ENCODE measurements at regions not wholly inside any gene's neighbourhood (a gene's known extent, or its start where the extent isn't known, plus 50 kb on each side); places are given as distances from the start of the nearest gene placed in this dataset.
"Not testable (repeated sequence)": the region's sequence is repeated elsewhere in the genome, so short reads cannot be mapped to it uniquely, and the experiment has no call there.

DNA sequence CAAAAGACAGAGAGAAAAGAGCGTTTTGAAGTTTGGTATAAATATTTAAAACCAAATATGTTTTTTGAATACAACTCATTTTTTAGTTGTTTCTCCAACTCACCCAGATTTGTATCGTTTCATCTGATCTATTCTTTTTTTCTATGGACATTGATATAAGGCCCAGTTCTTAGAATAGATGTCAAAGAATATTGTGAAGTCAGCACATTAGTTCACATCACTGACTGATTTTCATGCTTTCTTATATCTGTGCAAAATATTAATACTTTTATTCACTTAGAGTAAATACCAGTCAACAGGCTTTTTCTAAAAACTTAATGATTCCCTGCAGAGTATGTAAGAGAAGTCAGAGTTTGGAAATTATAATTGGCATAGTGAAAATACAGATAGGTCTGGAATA, 254.4 kb upstream of the PTPRD start:
- Mint-ChIP-seq H3K27me3 (ENCODE audit: low read depth) (no peaks in the 10 kb centered on the region), H3K27ac (no peak overlapping the region), H3K4me1 (ENCODE audit: low read depth) (no peaks in the 10 kb centered on the region), H3K4me3 (no peak overlapping the region), H3K9me3 (peaks cover 43% of the 10 kb centered on the region), H3K36me3 (ENCODE audit: low read depth) (no peaks in the 10 kb centered on the region)
- DNase-seq (ENCODE audit: low spot score) = no peak

- Mint-ChIP-seq H3K4me1 (ENCODE audit: low read depth) (no peaks in the 10 kb centered on the region), H3K4me3 (no peak overlapping the region), H3K9me3 (peaks cover 41% of the 10 kb centered on the region), H3K27me3 (ENCODE audit: low read depth) (no peaks in the 10 kb centered on the region), H3K36me3 (ENCODE audit: low read depth) (no peaks in the 10 kb centered on the region), H3K27ac (no peak overlapping the region)
- no peak for DNase-seq (ENCODE audit: low spot score)
Observed at GRCh38 chr9:10869687-10870086, 256.9 kb upstream of the PTPRD start.

- no peaks in the 10 kb centered on the region for H3K36me3 Mint-ChIP-seq (ENCODE audit: low read depth)
- H3K4me1 Mint-ChIP-seq (ENCODE audit: low read depth) = no peaks in the 10 kb centered on the region
- no peaks in the 10 kb centered on the region for H3K27me3 Mint-ChIP-seq (ENCODE audit: low read depth)
- H3K27ac Mint-ChIP-seq = no peak overlapping the region
- H3K9me3 Mint-ChIP-seq = peaks cover 40% of the 10 kb centered on the region
- DNase-seq (ENCODE audit: low spot score) = no peak
- no peak overlapping the region for H3K4me3 Mint-ChIP-seq
Observed at GRCh38 chr9:10873999-10874398, 261.2 kb upstream of the PTPRD start.

- DNase-seq (ENCODE audit: low spot score) = no peak
- Mint-ChIP-seq H3K36me3 (ENCODE audit: low read depth) (no peaks in the 10 kb centered on the region), H3K4me1 (ENCODE audit: low read depth) (no peaks in the 10 kb centered on the region), H3K4me3 (no peak overlapping the region), H3K27ac (no peak overlapping the region), H3K27me3 (ENCODE audit: low read depth) (no peaks in the 10 kb centered on the region), H3K9me3 (peaks cover 41% of the 10 kb centered on the region)
Observed at GRCh38 chr9:10875752-10876151, 262.9 kb upstream of the PTPRD start.

DNA sequence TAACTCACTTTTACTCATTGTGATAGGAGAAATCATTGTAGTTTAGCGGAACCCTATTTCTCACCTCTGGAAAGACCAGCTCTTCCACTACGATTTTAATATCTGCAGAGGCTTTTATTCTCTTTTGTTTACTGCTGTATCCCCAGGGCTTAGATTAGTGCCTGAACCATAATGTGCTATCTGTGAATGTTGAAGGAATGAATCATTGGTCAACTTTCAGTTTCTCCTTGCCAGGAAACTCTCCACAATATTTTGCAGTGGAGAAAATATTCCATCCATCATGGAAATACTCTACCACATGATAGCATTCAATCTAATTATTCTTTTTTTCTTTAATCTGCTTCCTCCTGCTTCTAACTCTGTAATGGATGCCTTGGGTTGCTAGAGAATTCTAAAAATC, 263.5 kb upstream of the PTPRD start:
- H3K4me1 Mint-ChIP-seq (ENCODE audit: low read depth) = no peaks in the 10 kb centered on the region
- no peak overlapping the region for H3K4me3 Mint-ChIP-seq
- H3K9me3 Mint-ChIP-seq = peaks cover 40% of the 10 kb centered on the region
- H3K36me3 Mint-ChIP-seq (ENCODE audit: low read depth) = no peaks in the 10 kb centered on the region
- H3K27ac Mint-ChIP-seq = no peak overlapping the region
- H3K27me3 Mint-ChIP-seq (ENCODE audit: low read depth) = no peaks in the 10 kb centered on the region
- no peak for DNase-seq (ENCODE audit: low spot score)

- H3K4me1 Mint-ChIP-seq (ENCODE audit: low read depth); H3K27ac Mint-ChIP-seq; DNase-seq (ENCODE audit: low spot score); H3K27me3 Mint-ChIP-seq (ENCODE audit: low read depth); H3K36me3 Mint-ChIP-seq (ENCODE audit: low read depth); H3K4me3 Mint-ChIP-seq: not testable (repeated sequence)
- peaks cover 34% of the 10 kb centered on the region for H3K9me3 Mint-ChIP-seq
Observed at GRCh38 chr9:10890266-10890665, 277.5 kb upstream of the PTPRD start.

DNA sequence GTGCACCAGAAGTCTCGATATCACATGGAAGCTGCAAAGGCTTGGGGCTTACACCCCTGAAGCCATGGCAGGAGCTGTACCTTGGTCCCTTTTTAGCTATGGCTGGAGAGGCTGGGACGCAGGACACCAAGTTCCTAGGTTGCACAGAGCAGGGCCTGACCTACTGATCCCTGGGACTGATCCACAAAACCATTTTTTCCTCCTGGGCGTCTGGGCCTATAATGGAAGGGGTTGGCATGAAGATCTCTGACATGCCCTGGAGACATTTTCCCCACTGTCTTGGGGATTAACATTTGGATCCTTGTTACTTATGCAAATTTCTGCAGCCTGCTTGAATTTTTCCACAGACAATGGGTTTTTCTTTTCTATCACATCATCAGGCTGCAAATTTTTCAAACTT, 286.7 kb upstream of the PTPRD start:
- Mint-ChIP-seq H3K27ac (no peak overlapping the region), H3K36me3 (ENCODE audit: low read depth) (no peaks in the 10 kb centered on the region), H3K4me1 (ENCODE audit: low read depth) (no peaks in the 10 kb centered on the region), H3K27me3 (ENCODE audit: low read depth) (no peaks in the 10 kb centered on the region), H3K9me3 (peaks cover 36% of the 10 kb centered on the region), H3K4me3 (no peak overlapping the region)
- DNase-seq (ENCODE audit: low spot score) = no peak

- no peak for DNase-seq (ENCODE audit: low spot score)
- H3K27ac Mint-ChIP-seq = no peak overlapping the region
- no peaks in the 10 kb centered on the region for H3K36me3 Mint-ChIP-seq (ENCODE audit: low read depth)
- peaks cover 39% of the 10 kb centered on the region for H3K9me3 Mint-ChIP-seq
- no peaks in the 10 kb centered on the region for H3K4me1 Mint-ChIP-seq (ENCODE audit: low read depth)
- no peaks in the 10 kb centered on the region for H3K27me3 Mint-ChIP-seq (ENCODE audit: low read depth)
- H3K4me3 Mint-ChIP-seq = no peak overlapping the region
Observed at GRCh38 chr9:10903969-10904368, 291.2 kb upstream of the PTPRD start.

GRCh38 chr9:10910779-10911178, 298.0 kb upstream of the PTPRD start:
- no peaks in the 10 kb centered on the region for H3K4me1 Mint-ChIP-seq (ENCODE audit: low read depth)
- H3K9me3 Mint-ChIP-seq = peaks cover 28% of the 10 kb centered on the region
- no peaks in the 10 kb centered on the region for H3K36me3 Mint-ChIP-seq (ENCODE audit: low read depth)
- no peak overlapping the region for H3K27ac Mint-ChIP-seq
- no peaks in the 10 kb centered on the region for H3K27me3 Mint-ChIP-seq (ENCODE audit: low read depth)
- no peak overlapping the region for H3K4me3 Mint-ChIP-seq
- DNase-seq (ENCODE audit: low spot score) = no peak

GRCh38 chr9:10911373-10911772, 298.6 kb upstream of the PTPRD start:
- H3K36me3 Mint-ChIP-seq (ENCODE audit: low read depth) = no peaks in the 10 kb centered on the region
- DNase-seq (ENCODE audit: low spot score) = no peak
- peaks cover 25% of the 10 kb centered on the region for H3K9me3 Mint-ChIP-seq
- no peaks in the 10 kb centered on the region for H3K4me1 Mint-ChIP-seq (ENCODE audit: low read depth)
- H3K27me3 Mint-ChIP-seq (ENCODE audit: low read depth) = no peaks in the 10 kb centered on the region
- H3K4me3 Mint-ChIP-seq = no peak overlapping the region
- H3K27ac Mint-ChIP-seq = no peak overlapping the region

- Mint-ChIP-seq H3K4me1 (ENCODE audit: low read depth) (no peaks in the 10 kb centered on the region), H3K36me3 (ENCODE audit: low read depth) (no peaks in the 10 kb centered on the region), H3K9me3 (peaks cover 32% of the 10 kb centered on the region), H3K4me3 (no peak overlapping the region), H3K27ac (no peak overlapping the region), H3K27me3 (ENCODE audit: low read depth) (no peaks in the 10 kb centered on the region)
- DNase-seq (ENCODE audit: low spot score) = no peak
Observed at GRCh38 chr9:10917001-10917400, 304.2 kb upstream of the PTPRD start.

GRCh38 chr9:10921671-10922070, 308.9 kb upstream of the PTPRD start:
- Mint-ChIP-seq H3K4me1 (ENCODE audit: low read depth) (no peaks in the 10 kb centered on the region), H3K4me3 (no peak overlapping the region), H3K27me3 (ENCODE audit: low read depth) (no peaks in the 10 kb centered on the region), H3K27ac (no peak overlapping the region), H3K36me3 (ENCODE audit: low read depth) (no peaks in the 10 kb centered on the region), H3K9me3 (peaks cover 48% of the 10 kb centered on the region)
- no peak for DNase-seq (ENCODE audit: low spot score)

GRCh38 chr9:10925896-10926295, 313.1 kb upstream of the PTPRD start:
- no peaks in the 10 kb centered on the region for H3K36me3 Mint-ChIP-seq (ENCODE audit: low read depth)
- H3K27ac Mint-ChIP-seq = no peak overlapping the region
- no peak for DNase-seq (ENCODE audit: low spot score)
- H3K4me1 Mint-ChIP-seq (ENCODE audit: low read depth) = no peaks in the 10 kb centered on the region
- peaks cover 49% of the 10 kb centered on the region for H3K9me3 Mint-ChIP-seq
- H3K27me3 Mint-ChIP-seq (ENCODE audit: low read depth) = no peaks in the 10 kb centered on the region
- no peak overlapping the region for H3K4me3 Mint-ChIP-seq

DNA sequence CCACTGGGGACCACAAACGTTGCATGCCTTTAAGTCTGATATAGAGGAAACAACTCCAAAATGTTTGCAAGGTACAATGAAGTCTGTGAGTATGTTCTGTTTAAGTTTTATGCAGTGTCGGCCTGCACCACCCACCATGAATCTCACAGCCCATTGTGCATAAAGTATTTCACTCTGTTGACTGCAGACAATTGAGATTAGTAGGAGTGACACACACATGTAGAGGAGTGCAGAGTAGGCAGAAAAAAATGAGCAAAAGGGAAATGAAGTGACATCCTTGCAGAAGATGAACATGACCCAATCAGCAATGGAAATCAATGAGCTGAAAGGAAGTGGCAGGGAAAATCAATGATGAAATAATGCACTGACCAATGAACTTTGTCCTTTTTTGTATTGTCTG, 315.6 kb upstream of the PTPRD start:
- Mint-ChIP-seq H3K4me3 (no peak overlapping the region), H3K27me3 (ENCODE audit: low read depth) (no peaks in the 10 kb centered on the region), H3K36me3 (ENCODE audit: low read depth) (no peaks in the 10 kb centered on the region), H3K4me1 (ENCODE audit: low read depth) (no peaks in the 10 kb centered on the region), H3K9me3 (peaks cover 44% of the 10 kb centered on the region), H3K27ac (no peak overlapping the region)
- no peak for DNase-seq (ENCODE audit: low spot score)

GRCh38 chr9:10930081-10930480, 317.3 kb upstream of the PTPRD start:
- H3K9me3 Mint-ChIP-seq = peaks cover 33% of the 10 kb centered on the region
- no peak overlapping the region for H3K4me3 Mint-ChIP-seq
- H3K4me1 Mint-ChIP-seq (ENCODE audit: low read depth) = no peaks in the 10 kb centered on the region
- no peak overlapping the region for H3K27ac Mint-ChIP-seq
- no peaks in the 10 kb centered on the region for H3K36me3 Mint-ChIP-seq (ENCODE audit: low read depth)
- H3K27me3 Mint-ChIP-seq (ENCODE audit: low read depth) = no peaks in the 10 kb centered on the region
- DNase-seq (ENCODE audit: low spot score) = no peak
